PC-3 (cell line): ENCODE measurements at regions not wholly inside any gene's neighbourhood (a gene's known extent, or its start where the extent isn't known, plus 50 kb on each side); places are given as distances from the start of the nearest gene placed in this dataset.

Experiments
- ATAC-seq: fragments of 200-7000 bp; cut with Tn5 transposase; 2 replicates; pipeline ENCODE4 v1.9.1; 2020; ENCODE audit warnings: mild to moderate bottlenecking, moderate library complexity
- BruUV-seq: library from RNA; stranded (reverse); fragments of 400-500 nt; replicated peaks from 2 replicates; lab custom pipeline; 2021; lab: Mats Ljungman, UMichigan
- CTCF ChIA-PET: fragments of 300-600 bp; sonication (Branson Sonifier 250); formaldehyde crosslinking; loops from one replicate; lab custom pipeline; 2022; ENCODE audit warnings: antibody characterized with exemption; lab: Charles Lee
- POLR2A ChIA-PET: fragments of 300-600 bp; sonication (Branson Sonifier 250); formaldehyde crosslinking; loops from one replicate; lab custom pipeline; 2022; ENCODE audit warnings: antibody characterized with exemption; ENCODE audit not compliant: unreplicated experiment; lab: Charles Lee
- DNase-seq: peaks from one replicate; pipeline ENCODE4 v3.0.0-alpha.2; 2015
- H2AFZ ChIP-seq: fragments of 300-600 bp; sonication (generic); 2 replicates; pipeline ENCODE4 v1.6.0; 2016; ENCODE audit warnings: antibody characterized with exemption, low read length
- H3F3A ChIP-seq: fragments of 300-600 bp; sonication (generic); one replicate; pipeline ENCODE4 v1.6.0; 2017; ENCODE audit warnings: antibody characterized with exemption, low read length, control low read depth, mild to moderate bottlenecking; ENCODE audit not compliant: unreplicated experiment
- H3K27ac ChIP-seq: fragments of 300-600 bp; sonication (generic); 2 replicates; pipeline ENCODE4 v1.5.1; 2016; ENCODE audit warnings: mild to moderate bottlenecking, low read length
- H3K27me3 ChIP-seq: fragments of 300-600 bp; sonication (generic); 2 replicates; pipeline ENCODE4 v1.6.1; 2016; ENCODE audit warnings: low read length, mixed read lengths
- H3K36me3 ChIP-seq: fragments of 300-600 bp; sonication (generic); 2 replicates; pipeline ENCODE4 v1.6.1; 2016; ENCODE audit warnings: low read depth, mixed run types, low read length, mixed read lengths
- H3K4me1 ChIP-seq: fragments of 300-600 bp; sonication (generic); 2 replicates; pipeline ENCODE4 v1.5.1; 2016; ENCODE audit warnings: low read length; ENCODE audit not compliant: insufficient read depth
- H3K4me2 ChIP-seq: fragments of 300-600 bp; sonication (generic); 2 replicates; pipeline ENCODE4 v1.6.0; 2016; ENCODE audit warnings: low read length
- H3K4me3 ChIP-seq: fragments of 300-600 bp; sonication (generic); 2 replicates; pipeline ENCODE4 v1.5.1; 2016; ENCODE audit warnings: mild to moderate bottlenecking, low read length, mixed read lengths
- H3K79me2 ChIP-seq: fragments of 300-600 bp; sonication (generic); 2 replicates; pipeline ENCODE4 v1.6.1; 2017; ENCODE audit warnings: low read length, mixed read lengths
- H3K9ac ChIP-seq: fragments of 300-600 bp; sonication (generic); 2 replicates; pipeline ENCODE4 v1.6.0; 2016; ENCODE audit warnings: mild to moderate bottlenecking, low read length
- H3K9me2 ChIP-seq: fragments of 300-600 bp; sonication (generic); replicated peaks from 2 replicates; pipeline ENCODE4 v1.6.1; 2016; ENCODE audit warnings: mixed run types, low read length, mixed read lengths
- H3K9me3 ChIP-seq: fragments of 300-600 bp; sonication (generic); 2 replicates; pipeline ENCODE4 v1.6.1; 2016; ENCODE audit warnings: low read length, mixed read lengths
- H4K20me1 ChIP-seq: fragments of 300-600 bp; sonication (generic); 2 replicates; pipeline ENCODE4 v1.6.1; 2016; ENCODE audit warnings: low read length, mixed read lengths
- CTCF ChIP-seq: fragments of 300-600 bp; sonication (generic); conservative IDR thresholded peaks from 2 replicates; pipeline ENCODE4 v1.5.1; 2017; ENCODE audit warnings: antibody characterized with exemption, low read depth, mild to moderate bottlenecking, low read length
- EZH2 ChIP-seq: fragments of 300-600 bp; sonication (generic); IDR thresholded peaks from one replicate; pipeline ENCODE4 v1.6.1; 2017; ENCODE audit warnings: antibody characterized with exemption, mild to moderate bottlenecking, low read length; ENCODE audit not compliant: unreplicated experiment
- EZH2phosphoT487 ChIP-seq: fragments of 300-600 bp; sonication (generic); IDR thresholded peaks from 2 replicates; pipeline ENCODE4 v1.6.1; 2018; ENCODE audit warnings: mild to moderate bottlenecking, antibody characterized with exemption, low read length, borderline replicate concordance
- intact Hi-C: fragments of 100-400 bp; cut with micrococcal nuclease; formaldehyde crosslinking; loops from 2 replicates; pipeline ENCODE4 v1.9.0; 2023

DNA sequence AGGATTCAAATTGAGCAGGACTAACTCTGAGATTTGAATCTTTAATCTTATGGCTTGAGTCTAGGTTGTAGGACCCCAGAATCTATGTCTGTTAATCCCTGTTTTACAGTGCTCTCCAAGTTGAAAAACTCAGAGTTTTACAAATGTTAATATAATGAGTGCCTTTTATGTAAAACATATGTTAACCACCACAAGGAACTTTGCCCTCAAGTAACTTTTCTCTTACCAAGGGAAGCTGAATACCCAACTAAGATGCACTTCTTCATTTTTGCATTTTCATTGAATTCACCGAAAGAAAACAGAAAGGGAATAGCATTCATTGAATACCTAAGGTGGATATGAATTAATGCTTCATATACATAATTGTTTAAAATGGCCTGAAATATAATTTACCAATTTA lies 338.1 kb downstream of the RPRM start:
- TF ChIP-seq EZH2, result no peak
- no peak for TF ChIP-seq CTCF
- TF ChIP-seq EZH2phosphoT487, result no peak
- Histone ChIP-seq H3K79me2 (no peaks in the 10 kb centered on the region), H3K9me2 (no peaks in the 10 kb centered on the region), H3K27ac (no peak overlapping the region), H3K4me3 (no peak overlapping the region), H3K4me1 (no peaks in the 10 kb centered on the region), H3K9ac (no peak overlapping the region), H3K27me3 (peaks cover 15% of the 10 kb centered on the region), H3F3A (no peaks in the 10 kb centered on the region), H3K4me2 (no peak overlapping the region), H3K9me3 (no peaks in the 10 kb centered on the region), H3K36me3 (no peaks in the 10 kb centered on the region), H4K20me1 (no peaks in the 10 kb centered on the region), H2AFZ (no peak overlapping the region)
- ChIA-PET CTCF (no interaction called here), POLR2A (no interaction called here)
- DNase-seq, result no peak
- ATAC-seq, result no peak
- no TSS peak for BruUV-seq
- intact Hi-C loops, result no loop called here

DNA sequence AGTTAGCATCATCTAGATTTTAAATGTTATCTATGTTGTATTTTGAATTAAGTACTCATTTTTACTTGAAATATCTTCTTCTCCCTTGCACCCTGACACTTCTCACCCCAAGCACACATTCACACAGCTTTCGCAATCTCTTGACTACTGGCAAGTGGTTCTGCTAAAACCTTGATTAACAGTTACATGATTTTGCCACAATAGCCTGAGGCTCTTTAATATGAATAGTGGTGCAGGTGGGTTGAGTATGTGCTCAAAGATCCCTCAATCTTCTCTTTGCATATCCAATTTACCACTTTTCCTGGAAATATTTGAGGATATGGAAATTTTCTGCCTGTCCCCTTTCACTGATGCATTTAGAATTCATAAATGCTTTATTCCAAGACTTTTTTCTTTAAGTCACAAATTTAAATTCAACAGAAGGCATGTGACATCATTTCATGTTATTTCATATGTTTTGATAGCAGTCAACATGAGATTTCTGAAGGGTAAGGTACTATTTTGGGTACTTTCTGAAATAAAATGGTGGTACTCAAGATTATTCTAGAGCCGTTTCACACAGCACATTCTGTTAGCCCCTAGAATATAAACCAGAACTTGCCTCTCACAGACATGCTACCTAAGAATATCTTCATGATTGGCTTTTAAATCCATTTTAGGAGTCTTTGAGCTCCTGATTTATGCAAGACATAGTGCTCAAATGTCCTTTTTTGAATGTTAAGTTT lies 339.7 kb downstream of the RPRM start:
- Histone ChIP-seq H4K20me1 (no peaks in the 10 kb centered on the region), H3K9me3 (no peaks in the 10 kb centered on the region), H3K79me2 (no peaks in the 10 kb centered on the region), H3K9me2 (no peaks in the 10 kb centered on the region), H3K36me3 (no peaks in the 10 kb centered on the region), H3K4me3 (no peak overlapping the region), H3F3A (no peaks in the 10 kb centered on the region), H3K27ac (no peak overlapping the region), H2AFZ (no peak overlapping the region), H3K4me1 (no peaks in the 10 kb centered on the region), H3K4me2 (no peak overlapping the region), H3K27me3 (peaks cover 6% of the 10 kb centered on the region), H3K9ac (no peak overlapping the region)
- POLR2A ChIA-PET, result no interaction called here
- no peak for DNase-seq
- ATAC-seq, result no peak
- TF ChIP-seq EZH2phosphoT487 (no peak), CTCF (no peak), EZH2 (no peak)
- CTCF ChIA-PET, result no interaction called here
- intact Hi-C loops, result no loop called here
- no TSS peak for BruUV-seq

DNA sequence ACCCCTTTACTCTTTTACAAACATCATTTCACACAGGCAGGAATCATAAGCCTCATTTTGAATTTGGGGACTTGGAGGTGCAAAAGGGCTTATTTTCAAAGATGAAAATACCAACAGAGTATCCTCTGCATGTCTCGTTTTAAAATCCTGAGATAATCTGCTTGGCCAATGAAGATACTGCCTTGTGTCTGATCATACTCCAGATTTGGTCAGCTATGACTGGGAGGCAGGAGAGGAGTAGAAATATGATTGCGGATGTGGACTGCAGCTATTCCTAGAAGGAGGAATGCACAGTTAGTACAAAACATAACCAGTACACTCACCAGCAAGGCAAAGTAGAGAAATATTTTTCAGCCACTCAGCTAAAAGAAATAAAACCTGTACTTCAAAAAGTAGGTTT lies 342.3 kb downstream of the RPRM start:
- Histone ChIP-seq H3K4me2 (no peak overlapping the region), H3K9ac (no peak overlapping the region), H3K4me1 (no peaks in the 10 kb centered on the region), H2AFZ (no peak overlapping the region), H4K20me1 (no peaks in the 10 kb centered on the region), H3K79me2 (no peaks in the 10 kb centered on the region), H3K27ac (no peak overlapping the region), H3K4me3 (no peak overlapping the region), H3K27me3 (no peaks in the 10 kb centered on the region), H3K36me3 (no peaks in the 10 kb centered on the region), H3F3A (no peaks in the 10 kb centered on the region), H3K9me2 (no peaks in the 10 kb centered on the region), H3K9me3 (no peaks in the 10 kb centered on the region)
- TF ChIP-seq EZH2phosphoT487 (no peak), EZH2 (no peak), CTCF (no peak)
- intact Hi-C loops, result no loop called here
- DNase-seq, result no peak
- CTCF ChIA-PET, result no interaction called here
- no peak for ATAC-seq
- POLR2A ChIA-PET, result no interaction called here
- no TSS peak for BruUV-seq
